ENCODE measurements at regions not wholly inside any gene's neighbourhood (a gene's known extent, or its start where the extent isn't known, plus 50 kb on each side); places are given as distances from the start of the nearest gene placed in this dataset.
"Not testable (repeated sequence)": the region's sequence is repeated elsewhere in the genome, so short reads cannot be mapped to it uniquely, and the experiment has no call there.

GRCh38 chr1:61028136-61028535 is 54.2 kb upstream of the NFIA start:
- DNase-seq = no peak

GRCh38 chr1:61018068-61018467 is 64.3 kb upstream of the NFIA start:
- DNase-seq = not testable (repeated sequence)

- no peak for DNase-seq
These were observed 64.7 kb upstream of the NFIA start for GRCh38 chr1:61017651-61018050.

GRCh38 chr1:61013946-61014667 is 68.3 kb upstream of the NFIA start:
- DNase-seq = no peak

- DNase-seq = no peak
These were observed 69.0 kb upstream of the NFIA start for GRCh38 chr1:61013189-61013945.

- no peak for DNase-seq
These were observed 70.0 kb upstream of the NFIA start for GRCh38 chr1:61012341-61012761.

- DNase-seq = no peak
These were observed 70.6 kb upstream of the NFIA start for GRCh38 chr1:61011561-61012263.

- DNase-seq = no peak
These were observed 74.6 kb upstream of the NFIA start for GRCh38 chr1:61007534-61008364.

- no peak for DNase-seq
These were observed 76.5 kb upstream of the NFIA start for GRCh38 chr1:61005614-61006580.

GRCh38 chr1:61004262-61005003 is 77.9 kb upstream of the NFIA start:
- no peak for DNase-seq

GRCh38 chr1:61000327-61000726 is 82.0 kb upstream of the NFIA start:
- DNase-seq = no peak

- DNase-seq = no peak
These were observed 83.6 kb upstream of the NFIA start for GRCh38 chr1:60998786-60999185.

- no peak for DNase-seq
These were observed 87.4 kb upstream of the NFIA start for GRCh38 chr1:60994828-60995492.

GRCh38 chr1:60994369-60994768 is 88.0 kb upstream of the NFIA start:
- DNase-seq = no peak

- no peak for DNase-seq
These were observed 90.2 kb upstream of the NFIA start for GRCh38 chr1:60992165-60992564.

- DNase-seq = no peak
These were observed 91.7 kb upstream of the NFIA start for GRCh38 chr1:60990714-60991090.

GRCh38 chr1:60989749-60990713 is 92.3 kb upstream of the NFIA start:
- no peak for DNase-seq

- DNase-seq = no peak
These were observed 93.5 kb upstream of the NFIA start for GRCh38 chr1:60988891-60989290.

- no peak for DNase-seq
These were observed 94.5 kb upstream of the NFIA start for GRCh38 chr1:60987904-60988303.

All from NCI-H1048 (cell line).